Suprapubic skin (tissue), 4 donors: ENCODE measurements at regions not wholly inside any gene's neighbourhood (a gene's known extent, or its start where the extent isn't known, plus 50 kb on each side); places are given as distances from the start of the nearest gene placed in this dataset.

Source experiments
- DNase-seq, 2 donors: peaks; one replicate each; pipeline ENCODE4 v3.0.0-alpha.2; 2019; ENCODE audit warnings: low spot score in 2 of 2
- H3K27ac ChIP-seq: fragments of 200-600 bp; sonication (generic); one replicate; pipeline ENCODE4 v1.5.1; 2019
- H3K27me3 ChIP-seq: fragments of 200-600 bp; sonication (generic); one replicate; pipeline ENCODE4 v1.5.1; 2019
- H3K36me3 ChIP-seq: fragments of 200-600 bp; sonication (generic); one replicate; pipeline ENCODE4 v1.5.1; 2019
- H3K4me1 ChIP-seq: fragments of 200-600 bp; sonication (generic); one replicate; pipeline ENCODE4 v1.5.1; 2019
- H3K4me3 ChIP-seq: fragments of 200-600 bp; sonication (generic); one replicate; pipeline ENCODE4 v1.5.1; 2019; ENCODE audit warnings: mild to moderate bottlenecking
- H3K9me3 ChIP-seq: fragments of 200-600 bp; sonication (generic); one replicate; pipeline ENCODE4 v1.5.1; 2019
- EP300 ChIP-seq: sonication (generic); formaldehyde crosslinking; IDR thresholded peaks from one replicate; pipeline ENCODE4 v1.6.1; 2017; ENCODE audit warnings: antibody characterized with exemption
- POLR2A ChIP-seq, 2 donors: fragments of 450-650 bp; IDR thresholded peaks; one replicate each; pipeline ENCODE4 v1.6.1; 2017; ENCODE audit warnings: antibody characterized with exemption in 2 of 2, mild to moderate bottlenecking in 2 of 2, moderate library complexity in 2 of 2
- POLR2AphosphoS5 ChIP-seq, 3 donors: sonication (generic); formaldehyde crosslinking; IDR thresholded peaks; one replicate each; pipeline ENCODE4 v1.6.1; 2017; ENCODE audit warnings: antibody characterized with exemption in 3 of 3
- WGBS: methylation state at CpG from one replicate; pipeline ENCODE4 v1.1.5; 2018; 5-methylcytosine and 5-hydroxymethylcytosine counted together
- TF ChIP-seq, protein P1 (sequence below), 2 donors: fragments of 200-600 bp in 1 of 2; fragments of 450-650 bp in 1 of 2; sonication (generic) in 1 of 2; IDR thresholded peaks; one replicate each; pipeline ENCODE4 v1.5.1; 2016 to 2019; ENCODE audit warnings: antibody characterized with exemption in 2 of 2, mild to moderate bottlenecking in 1 of 2, moderate library complexity in 1 of 2

DNA sequence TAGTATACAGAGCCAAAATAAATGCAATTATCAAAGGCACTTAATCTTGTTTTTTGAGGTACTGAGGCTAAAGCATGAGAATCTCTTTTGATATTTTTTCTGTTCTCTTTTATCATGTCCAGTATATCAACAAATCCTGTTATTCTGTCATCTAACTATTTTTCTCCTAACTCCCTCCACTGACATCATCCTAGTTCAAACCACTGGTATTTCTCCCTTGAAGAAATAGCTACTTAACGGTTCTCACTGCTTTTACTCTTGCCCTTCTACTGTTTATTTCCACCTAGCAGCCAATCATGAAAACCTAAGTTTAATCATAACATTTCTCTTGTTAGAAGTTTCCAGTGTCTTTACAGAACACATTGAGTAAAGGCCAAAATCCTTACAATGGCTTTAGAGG lies 317.6 kb downstream of the GPD2 start:
- H3K4me3 ChIP-seq: no peak overlapping the region
- no peaks in the 10 kb centered on the region for H3K4me1 ChIP-seq
- 54% methylated on average over 1 of the region's 1 CpG for WGBS

GRCh38 chr2:156756516-156756915 lies 320.3 kb downstream of the GPD2 start:
- no peak for DNase-seq
- no peaks in the 10 kb centered on the region for H3K36me3 ChIP-seq
- TF ChIP-seq POLR2AphosphoS5 (IDR thresholded peaks at IDR 0.05): no peak

More for the DNA sequence above, 317.6 kb downstream of the GPD2 start:
- Histone ChIP-seq H3K9me3 (no peaks in the 10 kb centered on the region), H3K27ac (no peak overlapping the region), H3K27me3 (no peaks in the 10 kb centered on the region), H3K36me3 (no peaks in the 10 kb centered on the region)
- no peak for TF ChIP-seq POLR2AphosphoS5 (IDR thresholded peaks at IDR 0.05)
- DNase-seq: no peak

DNA sequence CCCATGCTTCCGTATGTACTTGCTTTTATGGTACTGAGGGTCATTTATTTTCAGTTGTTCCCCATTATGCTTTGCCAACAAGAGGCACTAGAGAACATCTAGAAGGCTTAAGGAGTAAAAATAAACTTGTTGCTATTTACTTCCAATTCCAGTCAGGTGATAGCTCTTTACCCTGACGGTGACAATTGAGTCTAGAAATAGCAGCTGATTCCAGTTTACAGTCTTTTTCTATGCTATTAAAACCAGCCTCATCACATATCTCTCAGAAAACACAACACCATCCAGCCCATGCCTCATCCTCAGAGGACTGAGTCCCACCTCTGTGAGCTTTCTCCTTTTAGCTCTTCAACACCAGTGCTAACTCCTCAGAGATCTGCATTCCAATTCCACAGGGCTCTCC lies 327.0 kb downstream of the GPD2 start:
- 83% methylated on average over 2 of the region's 2 CpGs for WGBS
- Histone ChIP-seq H3K36me3 (no peaks in the 10 kb centered on the region), H3K4me3 (no peak overlapping the region)

More at GRCh38 chr2:156756516-156756915, 320.3 kb downstream of the GPD2 start:
- H3K4me1 ChIP-seq: no peaks in the 10 kb centered on the region
- no peaks in the 10 kb centered on the region for H3K27me3 ChIP-seq
- H3K27ac ChIP-seq: no peak overlapping the region
- H3K9me3 ChIP-seq: no peaks in the 10 kb centered on the region
- H3K4me3 ChIP-seq: no peak overlapping the region

DNA sequence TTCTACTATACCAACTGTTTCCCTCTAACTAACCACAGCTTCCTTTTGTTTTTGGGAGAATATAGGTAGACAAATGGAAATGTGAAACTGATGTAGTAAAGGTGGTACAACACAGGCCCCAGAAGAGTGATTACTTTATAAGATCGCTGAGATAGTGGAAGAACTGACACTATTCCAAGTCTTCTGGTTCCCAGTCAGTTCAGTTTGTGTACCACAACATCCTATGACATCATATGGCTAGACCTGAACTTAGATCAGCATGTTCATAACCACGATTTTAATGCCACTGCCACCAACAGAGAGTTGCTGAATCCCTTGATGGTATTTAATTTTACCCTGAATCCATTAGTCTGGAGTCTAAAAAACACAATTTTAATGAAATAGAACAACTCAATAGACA lies 328.9 kb downstream of the GPD2 start:
- no peak for DNase-seq
- no peaks in the 10 kb centered on the region for H3K27me3 ChIP-seq
- no peak for TF ChIP-seq POLR2AphosphoS5 (IDR thresholded peaks at IDR 0.05)
- H3K4me3 ChIP-seq: no peak overlapping the region
- no peaks in the 10 kb centered on the region for H3K36me3 ChIP-seq
- H3K9me3 ChIP-seq: no peaks in the 10 kb centered on the region
- no peak overlapping the region for H3K27ac ChIP-seq
- H3K4me1 ChIP-seq: no peaks in the 10 kb centered on the region
- 68% methylated on average over 2 of the region's 2 CpGs for WGBS

More for the DNA sequence above, 327.0 kb downstream of the GPD2 start:
- no peaks in the 10 kb centered on the region for H3K4me1 ChIP-seq
- H3K9me3 ChIP-seq: no peaks in the 10 kb centered on the region
- H3K27ac ChIP-seq: no peak overlapping the region
- no peak for TF ChIP-seq EP300
- TF ChIP-seq POLR2AphosphoS5 (IDR thresholded peaks at IDR 0.05): no peak
- DNase-seq: no peak
- H3K27me3 ChIP-seq: no peaks in the 10 kb centered on the region

DNA sequence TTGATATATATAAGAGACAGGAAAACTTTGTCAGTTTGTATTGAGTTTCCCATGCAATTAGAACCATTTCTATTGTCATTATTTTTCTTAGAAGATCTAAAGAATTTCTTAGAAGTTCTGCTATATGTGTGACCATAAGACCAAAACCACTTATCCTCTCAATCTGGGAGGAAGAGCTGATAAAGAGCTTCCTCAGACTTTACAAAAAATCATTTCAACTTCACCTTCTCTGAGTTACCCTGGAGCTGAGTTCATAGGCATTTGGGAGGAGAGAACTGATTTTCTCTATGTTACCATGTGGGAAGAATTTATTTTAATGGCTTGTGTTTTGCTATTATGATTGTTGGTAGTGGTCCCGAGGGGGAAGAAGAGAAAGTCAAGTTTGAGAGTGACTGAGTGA lies 329.3 kb downstream of the GPD2 start:
- DNase-seq: no peak
- H3K36me3 ChIP-seq: no peaks in the 10 kb centered on the region
- no peaks in the 10 kb centered on the region for H3K4me1 ChIP-seq
- H3K4me3 ChIP-seq: no peak overlapping the region
- TF ChIP-seq POLR2AphosphoS5 (IDR thresholded peaks at IDR 0.05) (no peak), EP300 (no peak), POLR2A (IDR thresholded peaks at IDR 0.05) (no peak)
- TF ChIP-seq, protein P1, sequence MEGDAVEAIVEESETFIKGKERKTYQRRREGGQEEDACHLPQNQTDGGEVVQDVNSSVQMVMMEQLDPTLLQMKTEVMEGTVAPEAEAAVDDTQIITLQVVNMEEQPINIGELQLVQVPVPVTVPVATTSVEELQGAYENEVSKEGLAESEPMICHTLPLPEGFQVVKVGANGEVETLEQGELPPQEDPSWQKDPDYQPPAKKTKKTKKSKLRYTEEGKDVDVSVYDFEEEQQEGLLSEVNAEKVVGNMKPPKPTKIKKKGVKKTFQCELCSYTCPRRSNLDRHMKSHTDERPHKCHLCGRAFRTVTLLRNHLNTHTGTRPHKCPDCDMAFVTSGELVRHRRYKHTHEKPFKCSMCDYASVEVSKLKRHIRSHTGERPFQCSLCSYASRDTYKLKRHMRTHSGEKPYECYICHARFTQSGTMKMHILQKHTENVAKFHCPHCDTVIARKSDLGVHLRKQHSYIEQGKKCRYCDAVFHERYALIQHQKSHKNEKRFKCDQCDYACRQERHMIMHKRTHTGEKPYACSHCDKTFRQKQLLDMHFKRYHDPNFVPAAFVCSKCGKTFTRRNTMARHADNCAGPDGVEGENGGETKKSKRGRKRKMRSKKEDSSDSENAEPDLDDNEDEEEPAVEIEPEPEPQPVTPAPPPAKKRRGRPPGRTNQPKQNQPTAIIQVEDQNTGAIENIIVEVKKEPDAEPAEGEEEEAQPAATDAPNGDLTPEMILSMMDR (IDR thresholded peaks at IDR 0.05): no peak
- no peak overlapping the region for H3K27ac ChIP-seq
- 69% methylated on average over 1 of the region's 1 CpG for WGBS
- H3K27me3 ChIP-seq: no peaks in the 10 kb centered on the region
- H3K9me3 ChIP-seq: no peaks in the 10 kb centered on the region

- WGBS: 82% methylated on average over 1 of the region's 1 CpG
- H3K4me1 ChIP-seq: no peaks in the 10 kb centered on the region
- TF ChIP-seq, protein P1 (IDR thresholded peaks at IDR 0.05): no peak
- TF ChIP-seq POLR2AphosphoS5 (IDR thresholded peaks at IDR 0.05) (no peak), EP300 (no peak), POLR2A (IDR thresholded peaks at IDR 0.05) (no peak)
Observed at GRCh38 chr2:156769802-156770201, 333.6 kb downstream of the GPD2 start.

DNA sequence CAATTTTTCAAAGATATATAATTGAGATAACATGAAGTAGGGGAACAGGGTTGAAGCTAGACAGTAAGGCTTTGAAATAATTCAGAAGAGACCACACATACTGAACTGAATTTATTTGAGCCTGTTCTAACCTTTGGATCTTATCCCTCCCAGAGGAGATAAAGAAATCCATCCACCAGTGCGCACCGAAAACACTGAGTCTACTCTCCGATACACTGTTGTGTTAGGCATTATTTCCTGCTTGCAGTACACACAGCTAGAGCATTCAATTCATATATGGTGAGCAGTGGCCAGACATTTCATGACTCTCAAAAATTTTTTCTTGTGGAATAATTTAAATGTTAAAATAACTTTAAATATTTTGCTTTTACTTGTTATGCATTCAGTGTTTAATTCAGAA lies 342.7 kb downstream of the GPD2 start:
- Histone ChIP-seq H3K9me3 (no peaks in the 10 kb centered on the region), H3K36me3 (no peaks in the 10 kb centered on the region), H3K27me3 (no peaks in the 10 kb centered on the region), H3K27ac (no peak overlapping the region), H3K4me3 (no peak overlapping the region), H3K4me1 (no peaks in the 10 kb centered on the region)
- no peak for TF ChIP-seq POLR2AphosphoS5 (IDR thresholded peaks at IDR 0.05)
- TF ChIP-seq, protein P1 (IDR thresholded peaks at IDR 0.05): no peak
- no peak for TF ChIP-seq POLR2A (IDR thresholded peaks at IDR 0.05)
- TF ChIP-seq EP300: no peak
- DNase-seq: no peak
- 88% methylated on average over 3 of the region's 3 CpGs for WGBS

More at GRCh38 chr2:156769802-156770201, 333.6 kb downstream of the GPD2 start:
- H3K4me3 ChIP-seq: no peak overlapping the region
- H3K27me3 ChIP-seq: no peaks in the 10 kb centered on the region
- no peaks in the 10 kb centered on the region for H3K9me3 ChIP-seq
- H3K36me3 ChIP-seq: no peaks in the 10 kb centered on the region
- DNase-seq: no peak
- H3K27ac ChIP-seq: no peak overlapping the region
